UCSD-AML1 (cell line): ENCODE measurements at regions not wholly inside any gene's neighbourhood (a gene's known extent, or its start where the extent isn't known, plus 50 kb on each side); places are given as distances from the start of the nearest gene placed in this dataset.

Source experiments
- DNase-seq: peaks from one replicate; lab custom pipeline; 2025; ENCODE audit not compliant: unreplicated experiment; lab: John Stamatoyannopoulos, UW

- no peak for DNase-seq
Observed at GRCh38 chr14:34069854-34070582, 119.1 kb upstream of the EGLN3 start.

- no peak for DNase-seq
Observed at GRCh38 chr14:34067587-34067986, 116.7 kb upstream of the EGLN3 start.

GRCh38 chr14:34065690-34066391 lies 115.0 kb upstream of the EGLN3 start:
- DNase-seq, result no peak

GRCh38 chr14:34065236-34065635 lies 114.4 kb upstream of the EGLN3 start:
- no peak for DNase-seq

GRCh38 chr14:34064349-34064748 lies 113.5 kb upstream of the EGLN3 start:
- no peak for DNase-seq

DNA sequence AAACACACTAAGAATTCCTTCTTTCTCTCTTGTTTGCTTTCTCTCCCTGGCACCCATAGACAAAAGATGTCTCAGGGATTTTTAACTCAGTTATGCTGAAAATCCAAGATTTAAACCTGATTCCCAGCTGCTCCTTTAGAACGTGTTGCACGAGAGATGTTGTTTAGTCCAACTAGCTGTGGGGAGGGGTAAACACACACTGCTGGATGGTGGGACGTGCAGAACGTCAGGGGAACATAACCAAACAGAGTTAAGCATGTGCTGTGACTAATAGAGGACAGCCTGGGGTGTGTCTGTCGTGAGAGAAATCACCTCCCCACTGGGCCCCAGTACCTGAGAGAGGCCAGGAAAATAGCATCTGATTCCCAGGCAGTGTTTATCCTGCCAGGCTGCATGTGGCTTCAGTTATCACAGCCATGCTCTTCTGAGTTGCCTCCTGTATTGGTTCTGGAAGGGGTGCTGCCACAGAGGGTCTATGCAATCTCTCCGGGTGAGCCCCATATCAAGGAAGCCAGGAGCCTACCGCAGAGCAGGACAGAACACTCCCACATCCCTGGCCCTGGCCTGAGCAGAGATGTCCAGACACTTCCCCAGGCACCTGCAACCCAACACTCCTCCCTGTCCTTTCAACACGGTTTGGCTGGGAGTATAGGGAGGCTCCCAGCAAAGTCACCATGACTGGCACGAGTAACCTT lies 112.7 kb upstream of the EGLN3 start:
- DNase-seq, result no peak

DNA sequence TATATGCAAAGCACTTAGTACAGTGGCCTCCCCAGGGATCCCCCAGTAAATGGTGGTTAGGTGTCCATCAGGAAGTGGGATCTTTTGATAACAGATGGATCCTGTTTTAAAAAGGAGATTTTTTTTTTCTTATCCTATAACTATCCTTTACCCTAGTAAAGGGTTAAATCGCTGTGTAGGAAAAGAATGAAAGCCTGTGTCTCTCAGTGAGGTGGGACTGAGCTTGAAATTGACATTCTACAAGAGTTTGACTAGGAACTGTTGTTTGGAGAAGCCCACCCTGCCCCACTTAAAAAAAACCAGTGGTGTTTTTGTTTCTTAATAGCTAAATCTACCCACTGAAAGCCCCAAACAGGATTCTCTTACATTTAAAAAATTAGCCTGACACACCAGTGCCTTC lies 112.2 kb upstream of the EGLN3 start:
- DNase-seq, result no peak

DNA sequence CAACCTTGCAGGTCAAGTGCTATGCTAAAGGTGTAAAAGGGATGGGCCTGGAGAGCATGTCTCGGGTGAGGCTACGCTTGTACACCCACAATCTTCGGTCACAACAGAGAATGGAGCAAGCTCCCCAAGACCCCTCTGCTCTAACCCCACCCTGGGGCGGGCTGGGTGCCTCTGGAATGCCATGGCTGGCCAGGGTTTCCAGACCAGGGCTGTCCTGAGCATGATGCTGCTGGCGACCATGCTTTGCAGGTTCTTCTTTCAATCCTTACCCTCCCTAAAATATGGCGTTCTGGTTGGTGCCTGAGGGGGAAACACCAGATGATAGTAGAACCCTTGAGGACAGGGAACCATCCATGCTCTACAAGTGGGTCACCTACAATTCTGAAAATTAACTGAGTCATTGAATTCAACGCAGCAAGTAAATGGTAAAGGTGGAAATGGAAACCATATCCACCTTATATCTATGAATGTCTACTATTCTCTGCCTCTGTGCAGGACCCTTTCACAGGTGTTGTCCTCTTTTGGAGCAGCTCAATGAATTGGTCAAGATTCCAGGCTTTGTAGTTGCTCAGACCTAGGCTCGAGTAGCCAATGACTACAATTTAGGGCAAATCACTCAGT lies 111.6 kb upstream of the EGLN3 start:
- DNase-seq, result no peak

- no peak for DNase-seq
Observed at GRCh38 chr14:34060651-34060999, 109.8 kb upstream of the EGLN3 start.

DNA sequence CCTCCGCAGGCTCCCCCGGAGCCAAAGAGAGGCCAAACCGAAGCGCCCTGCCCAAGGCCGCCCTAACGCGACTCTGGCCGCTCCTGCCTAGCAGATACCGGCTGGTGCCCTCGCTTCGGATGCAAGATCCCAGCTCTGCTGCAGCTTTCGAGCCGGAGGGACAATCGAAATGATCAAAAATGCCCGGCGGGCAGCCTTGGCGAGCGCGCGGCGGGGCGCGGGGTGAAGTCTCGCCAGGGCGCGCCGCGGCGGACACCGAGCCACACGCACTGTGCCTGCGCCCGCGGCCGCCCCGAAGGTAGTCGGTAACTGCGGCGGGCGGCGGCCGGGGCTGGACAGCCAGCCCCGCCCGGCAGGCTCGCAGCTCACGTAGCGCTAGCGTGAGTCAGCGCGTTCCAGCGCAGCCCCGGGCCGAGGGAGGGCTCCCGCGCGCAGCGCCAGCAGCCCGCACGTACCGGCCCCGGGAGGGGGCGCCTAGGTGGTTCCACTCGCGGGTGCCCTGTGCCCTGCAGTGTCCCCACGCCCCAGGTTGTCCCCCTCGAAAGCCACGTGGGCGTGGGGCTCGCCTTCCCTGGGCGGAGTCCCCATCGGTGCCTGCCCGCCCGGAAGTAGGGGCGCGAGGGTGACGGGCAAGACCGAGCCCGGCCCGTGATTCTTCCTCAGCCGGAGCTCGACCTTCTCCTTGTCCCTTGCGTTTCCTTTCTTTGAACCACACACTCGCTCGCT lies 109.2 kb upstream of the EGLN3 start:
- peak; percentile 55 for DNase-seq

DNA sequence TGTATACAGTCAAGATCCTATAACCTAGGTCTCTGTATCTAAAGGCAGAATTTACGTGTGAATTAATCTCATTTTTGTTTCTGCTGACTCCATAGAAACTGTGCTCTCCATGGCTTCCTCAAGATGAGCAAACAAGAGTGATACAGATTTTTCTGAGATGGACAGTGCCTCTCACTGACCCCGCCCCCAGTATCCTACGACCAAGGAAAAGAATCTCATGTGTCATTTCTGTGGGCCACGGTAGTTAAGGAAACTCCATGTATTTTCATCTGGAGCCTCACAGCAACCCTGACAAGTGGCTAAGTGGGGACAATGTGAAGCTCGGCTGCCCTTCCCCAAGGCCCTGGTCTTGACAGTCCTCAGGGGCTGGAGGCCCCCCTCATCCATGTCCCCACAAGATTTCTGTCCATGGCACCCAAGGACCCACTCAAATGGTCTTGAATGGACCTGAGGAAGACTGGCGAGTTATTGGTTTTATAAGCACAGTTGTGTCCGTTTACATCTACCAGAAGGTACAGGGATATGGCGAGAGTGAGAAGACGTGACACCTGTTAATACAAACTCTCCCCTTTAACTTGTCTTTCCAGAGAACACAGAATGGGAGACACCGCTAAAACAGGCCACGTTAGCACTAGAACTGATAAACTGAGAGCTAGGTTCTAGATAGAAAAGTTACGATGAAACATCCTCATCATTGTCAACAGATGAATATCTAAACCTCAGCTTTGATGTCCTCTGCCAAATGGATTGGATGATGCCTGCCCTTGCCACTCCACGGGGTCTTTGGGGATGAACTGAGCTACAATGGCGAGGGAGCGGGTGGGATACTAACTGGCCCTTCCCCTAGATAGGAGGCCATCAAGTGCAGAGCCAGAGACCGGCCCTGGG lies 108.4 kb upstream of the EGLN3 start:
- no peak for DNase-seq

DNA sequence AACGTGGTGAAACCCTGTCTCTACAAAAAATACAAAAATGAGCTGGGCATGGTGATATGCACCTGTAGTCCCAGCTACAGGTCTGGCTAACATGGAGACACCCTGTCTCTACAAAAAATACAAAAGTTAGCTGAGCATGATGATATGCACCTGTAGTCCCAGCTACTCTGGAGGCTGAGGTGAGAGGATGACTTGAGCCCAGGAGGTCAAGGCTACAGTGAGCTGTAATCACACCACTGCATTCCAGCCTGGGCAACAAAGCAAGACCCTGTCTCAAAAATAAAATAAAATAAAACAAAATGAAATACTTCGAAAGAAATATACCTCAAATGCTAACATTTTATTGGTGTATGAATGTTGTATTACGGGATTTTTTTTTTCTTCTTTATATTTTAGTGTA lies 107.6 kb upstream of the EGLN3 start:
- DNase-seq, result no peak

DNA sequence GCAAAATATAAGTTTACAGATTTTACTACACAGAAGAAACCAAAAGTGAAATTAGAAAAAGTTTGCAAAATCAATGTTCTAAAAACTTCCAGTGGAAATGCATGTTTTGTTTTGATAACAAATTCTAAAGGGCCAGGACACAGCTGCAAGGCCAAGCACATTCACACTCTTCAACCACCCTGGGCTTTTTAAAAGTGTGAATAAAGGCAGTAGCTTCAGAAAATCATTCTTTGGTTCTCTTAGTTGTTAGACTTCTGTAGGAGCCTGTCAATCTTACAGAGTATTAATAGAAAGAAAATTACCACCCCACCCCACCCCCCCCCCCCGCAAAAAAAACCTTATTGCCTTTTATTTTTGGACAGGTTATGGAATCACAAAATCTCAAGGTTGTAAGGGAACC lies 105.2 kb upstream of the EGLN3 start:
- no peak for DNase-seq

DNA sequence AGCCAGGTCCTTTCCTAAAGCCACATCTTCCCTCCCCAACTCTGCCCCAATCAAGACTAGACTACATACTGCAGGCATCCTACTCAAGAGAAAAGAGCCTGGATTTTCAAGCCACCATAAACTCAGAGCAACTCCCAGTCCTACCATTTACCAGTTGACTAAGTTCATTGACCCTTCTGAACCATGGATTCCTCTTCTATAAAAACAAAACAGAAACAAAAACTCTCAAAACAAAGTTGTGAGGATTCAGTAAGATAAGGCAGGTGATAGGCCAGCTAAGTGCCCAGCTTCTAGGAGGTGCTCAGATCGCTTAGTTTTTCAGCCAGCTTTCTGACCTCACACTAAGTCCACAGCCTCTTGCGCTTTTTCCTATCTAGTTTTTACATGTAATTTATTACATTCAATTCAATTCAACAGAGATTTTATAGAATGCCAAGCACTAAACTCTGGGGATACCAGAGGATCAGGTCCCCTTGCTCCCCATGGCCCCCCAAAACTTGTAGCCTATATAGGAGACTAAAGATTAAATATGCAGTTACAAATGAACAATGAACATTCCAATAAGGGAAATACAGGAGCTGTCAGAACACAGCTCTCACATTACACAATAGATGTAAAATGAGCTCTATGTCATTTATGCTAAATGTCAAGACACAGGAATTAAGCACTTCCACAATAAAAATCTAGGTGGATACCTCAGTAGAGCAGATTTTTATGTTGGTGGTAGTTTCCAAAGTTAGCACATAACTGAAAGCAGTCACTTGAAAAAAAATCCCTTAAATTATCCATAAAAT lies 104.5 kb upstream of the EGLN3 start:
- DNase-seq, result no peak

GRCh38 chr14:34053666-34054065 lies 102.8 kb upstream of the EGLN3 start:
- DNase-seq, result no peak

DNA sequence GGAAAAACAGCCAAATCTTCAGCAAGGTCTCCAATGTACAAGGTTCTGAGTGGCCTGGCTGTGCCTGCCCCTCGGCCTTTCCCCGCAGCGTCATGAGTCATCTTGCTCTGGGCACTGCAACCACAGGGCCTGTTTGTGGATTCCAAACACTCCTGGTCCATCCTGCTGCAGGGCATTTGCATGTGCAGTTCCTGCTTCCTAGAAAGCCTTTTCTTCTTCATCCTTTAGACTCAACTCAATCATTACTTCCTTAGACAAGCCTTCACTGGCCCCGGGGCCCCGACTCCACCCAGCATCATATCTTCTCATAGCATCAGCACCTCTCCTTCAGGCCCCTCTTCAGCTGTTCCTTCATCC lies 101.8 kb upstream of the EGLN3 start:
- DNase-seq, result peak; percentile 21

- DNase-seq, result no peak
Observed at GRCh38 chr14:34051966-34052657, 101.2 kb upstream of the EGLN3 start.

- DNase-seq, result no peak
Observed at GRCh38 chr14:34050606-34051005, 99.7 kb upstream of the EGLN3 start.

DNA sequence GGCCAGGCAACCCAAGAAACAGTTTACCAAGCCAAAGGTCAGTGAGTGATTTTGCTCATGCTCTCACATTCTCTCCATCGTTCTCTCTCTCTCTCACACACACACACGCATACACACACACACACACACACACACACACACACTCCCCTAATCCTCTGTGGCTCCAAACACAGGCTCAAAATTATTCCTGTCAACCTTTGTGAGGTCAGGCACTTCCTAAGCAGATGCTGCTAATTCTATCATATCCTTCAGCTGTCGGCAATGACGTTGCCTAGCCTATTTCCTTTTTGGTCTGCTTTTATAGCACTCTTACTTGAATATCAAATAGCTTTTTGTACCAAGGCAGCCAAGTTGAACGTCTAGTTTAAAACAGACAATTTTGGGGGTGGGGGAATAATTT lies 98.9 kb upstream of the EGLN3 start:
- no peak for DNase-seq
